Endothelial cell of umbilical vein (primary cell): ENCODE measurements at regions not wholly inside any gene's neighbourhood (a gene's known extent, or its start where the extent isn't known, plus 50 kb on each side); places are given as distances from the start of the nearest gene placed in this dataset.

Source experiments
- BruUV-seq: library from RNA; stranded (reverse); fragments of 400-500 nt; replicated peaks from 2 replicates; lab custom pipeline; 2021; lab: Mats Ljungman, UMichigan
- CTCF ChIA-PET: fragments of 300-600, 350-600 bp; sonication (Branson Sonifier 250); formaldehyde crosslinking; loops from one replicate; lab custom pipeline; 2021; ENCODE audit warnings: antibody characterized with exemption, inconsistent platforms; lab: Charles Lee
- POLR2A ChIA-PET: fragments of 300-600, 350-600 bp; sonication (Branson Sonifier 250); formaldehyde crosslinking; loops from one replicate; lab custom pipeline; 2021; ENCODE audit warnings: antibody characterized with exemption, inconsistent platforms; lab: Charles Lee
- DNase-seq: peaks from one replicate; pipeline ENCODE4 v3.0.0-alpha.2; 2011; ENCODE audit warnings: low read depth, low spot score
- FAIRE-seq: peaks from 2 replicates; lab custom pipeline; 2011; peaks lifted over from hg19 to GRCh38; lab: Jason Lieb, UNC
- H2AFZ ChIP-seq: 2 replicates; pipeline ENCODE4 v1.6.0; 2012; ENCODE audit warnings: low read depth, low read length, control low read depth, inconsistent platforms
- H3K27ac ChIP-seq: 2 replicates; pipeline ENCODE4 v1.5.1; 2011; ENCODE audit warnings: low read depth, mild to moderate bottlenecking, control low read depth, low read length, moderate library complexity; ENCODE audit not compliant: insufficient read depth
- H3K27me3 ChIP-seq, 2 experiments: 2 replicates each; pipeline versions ENCODE4 v1.6.0 to v1.6.1; 2011; ENCODE audit warnings: low read length in 2 of 2, mixed read lengths in 1 of 2; ENCODE audit not compliant: control insufficient read depth in 2 of 2, insufficient read depth in 2 of 2
- H3K36me3 ChIP-seq, 2 experiments: 2 replicates in 1 of 2; 3 replicates in 1 of 2; pipeline ENCODE4 v1.5.1; 2011; ENCODE audit warnings: low read length in 2 of 2, mild to moderate bottlenecking in 1 of 2, moderate library complexity in 1 of 2; ENCODE audit not compliant: control insufficient read depth in 2 of 2, insufficient read depth in 2 of 2; ENCODE audit errors: extremely low read depth in 1 of 2
- H3K4me1 ChIP-seq: 3 replicates; pipeline ENCODE4 v1.5.1; 2011; ENCODE audit warnings: mild to moderate bottlenecking, low read length; ENCODE audit not compliant: control insufficient read depth, insufficient read depth; ENCODE audit errors: extremely low read depth
- H3K4me2 ChIP-seq: 2 replicates; pipeline ENCODE4 v1.6.1; 2011; ENCODE audit warnings: low read length, control low read depth, mixed read lengths; ENCODE audit not compliant: insufficient read depth
- H3K4me3 ChIP-seq, 3 experiments: fragments of 200-600 bp in 1 of 3; sonication (generic), shearing (Covaris generic) in 1 of 3; replicated peaks in 1 of 3; 2 replicates each; pipeline ENCODE4 v1.5.1; 2011 to 2016; ENCODE audit warnings: control low read depth in 3 of 3, low read length in 3 of 3, mild to moderate bottlenecking in 2 of 3, inconsistent platforms in 1 of 3, low read depth in 1 of 3, moderate library complexity in 1 of 3; ENCODE audit not compliant: insufficient read depth in 1 of 3
- H3K79me2 ChIP-seq: 2 replicates; pipeline ENCODE4 v1.6.0; 2012; ENCODE audit warnings: low read length, inconsistent platforms; ENCODE audit not compliant: control insufficient read depth, insufficient read depth
- H3K9ac ChIP-seq: replicated peaks from 2 replicates; pipeline ENCODE3; 2011; ENCODE audit warnings: low read length, control low read depth; ENCODE audit not compliant: insufficient read depth; ENCODE audit errors: extremely low read depth
- H3K9me1 ChIP-seq: replicated peaks from 3 replicates; pipeline ENCODE4 v1.6.0; 2011; ENCODE audit warnings: mild to moderate bottlenecking, low read length; ENCODE audit not compliant: control insufficient read depth, insufficient read depth; ENCODE audit errors: extremely low read depth
- H3K9me3 ChIP-seq: replicated peaks from 2 replicates; pipeline ENCODE4 v1.5.1; 2012; ENCODE audit warnings: low read length, inconsistent platforms; ENCODE audit not compliant: control insufficient read depth, insufficient read depth
- H4K20me1 ChIP-seq: replicated peaks from 2 replicates; pipeline ENCODE3; 2011; ENCODE audit warnings: mild to moderate bottlenecking, low read length; ENCODE audit not compliant: control insufficient read depth, insufficient read depth; ENCODE audit errors: extremely low read depth
- EZH2 ChIP-seq: IDR thresholded peaks from 2 replicates; pipeline ENCODE4 v1.6.1; 2012; ENCODE audit warnings: borderline replicate concordance, low read depth, mild to moderate bottlenecking, moderate library complexity, low read length, inconsistent platforms; ENCODE audit not compliant: severe bottlenecking
- FOS ChIP-seq: IDR thresholded peaks from 2 replicates; pipeline ENCODE4 v1.6.1; 2011; ENCODE audit warnings: mild to moderate bottlenecking, low read length, moderate library complexity, borderline replicate concordance; ENCODE audit not compliant: insufficient read depth
- GATA2 ChIP-seq: IDR thresholded peaks from 2 replicates; pipeline ENCODE4 v1.7.0; 2011; ENCODE audit warnings: low read depth, mild to moderate bottlenecking, moderate library complexity, mixed read lengths, low read length; ENCODE audit not compliant: insufficient read length, insufficient read depth
- JUN ChIP-seq: IDR thresholded peaks from 2 replicates; pipeline ENCODE4 v1.6.1; 2011; ENCODE audit warnings: borderline replicate concordance, low read depth; ENCODE audit not compliant: insufficient read length, insufficient read depth
- POLR2A ChIP-seq: IDR thresholded peaks from 2 replicates; pipeline ENCODE4 v1.6.1; 2012; ENCODE audit warnings: low read depth, mild to moderate bottlenecking, control low read depth, low read length
- POLR2AphosphoS5 ChIP-seq: IDR thresholded peaks from 2 replicates; pipeline ENCODE4 v1.6.1; 2012; ENCODE audit warnings: low read depth, mild to moderate bottlenecking, control low read depth, low read length, moderate library complexity; ENCODE audit not compliant: insufficient read depth
- dilution Hi-C: fragments of 300-500 bp; cut with MboI; formaldehyde crosslinking; loops from one replicate; pipeline ENCODE4 v1.15.0; 2019; ENCODE audit warnings: low sequenced_read_pairs; ENCODE audit not compliant: extremely low pct_ligation_motif_present
- intact Hi-C: fragments of 100-400 bp; cut with micrococcal nuclease; formaldehyde crosslinking; loops from one replicate; pipeline ENCODE4 v1.10.0; 2022
- TF ChIP-seq, protein P1 (sequence below): IDR thresholded peaks from 2 replicates; pipeline ENCODE4 v1.6.1; 2011; ENCODE audit not compliant: insufficient read depth, insufficient read length
- TF ChIP-seq, protein P2 (sequence below), 2 donors: IDR thresholded peaks; 1 replicate in 1 of 2; 2 replicates in 1 of 2; pipeline ENCODE4 v1.5.1; 2011; ENCODE audit warnings: low read length in 2 of 2, mild to moderate bottlenecking in 2 of 2, moderate library complexity in 2 of 2, control low read depth in 1 of 2, inconsistent platforms in 1 of 2, low read depth in 1 of 2; ENCODE audit not compliant: insufficient read depth in 1 of 2; ENCODE audit errors: extremely low read depth in 1 of 2

GRCh38 chr1:30632481-30632880, 90.9 kb downstream of the MATN1 start:
- Histone ChIP-seq H3K4me2 (no peak overlapping the region), H3K36me3 (no peaks in the 10 kb centered on the region), H2AFZ (no peak overlapping the region), H3K4me1 (no peaks in the 10 kb centered on the region), H3K79me2 (no peaks in the 10 kb centered on the region), H3K9me3 (no peaks in the 10 kb centered on the region), H3K4me3 (no peak overlapping the region), H3K9me1 (no peaks in the 10 kb centered on the region), H3K9ac (no peak overlapping the region), H3K27ac (no peak overlapping the region), H3K27me3 (no peaks in the 10 kb centered on the region), H4K20me1 (no peaks in the 10 kb centered on the region)
- FAIRE-seq (no peak), DNase-seq (no peak)
- no TSS peak for BruUV-seq
- ChIA-PET CTCF (no interaction called here), POLR2A (no interaction called here)
- dilution Hi-C loops = no loop called here
- TF ChIP-seq EZH2 (no peak), JUN (no peak), POLR2A (no peak)
- intact Hi-C loops = no loop called here

GRCh38 chr1:30631700-30632099, 91.7 kb downstream of the MATN1 start:
- Histone ChIP-seq H3K9ac (no peak overlapping the region), H3K4me1 (no peaks in the 10 kb centered on the region), H3K9me1 (no peaks in the 10 kb centered on the region), H3K79me2 (no peaks in the 10 kb centered on the region), H3K36me3 (no peaks in the 10 kb centered on the region), H3K27ac (no peak overlapping the region), H3K4me2 (no peak overlapping the region), H3K27me3 (no peaks in the 10 kb centered on the region), H3K4me3 (no peak overlapping the region), H3K9me3 (no peaks in the 10 kb centered on the region), H4K20me1 (no peaks in the 10 kb centered on the region), H2AFZ (no peak overlapping the region)
- DNase-seq (no peak), FAIRE-seq (no peak)
- dilution Hi-C loops (no loop called here), intact Hi-C loops (no loop called here)
- ChIA-PET POLR2A (no interaction called here), CTCF (no interaction called here)
- TF ChIP-seq POLR2AphosphoS5 = no peak
- no peak for TF ChIP-seq GATA2
- TF ChIP-seq JUN = no peak
- TF ChIP-seq, protein P1, sequence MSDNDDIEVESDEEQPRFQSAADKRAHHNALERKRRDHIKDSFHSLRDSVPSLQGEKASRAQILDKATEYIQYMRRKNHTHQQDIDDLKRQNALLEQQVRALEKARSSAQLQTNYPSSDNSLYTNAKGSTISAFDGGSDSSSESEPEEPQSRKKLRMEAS = no peak
- no peak for TF ChIP-seq FOS
- TF ChIP-seq, protein P2, sequence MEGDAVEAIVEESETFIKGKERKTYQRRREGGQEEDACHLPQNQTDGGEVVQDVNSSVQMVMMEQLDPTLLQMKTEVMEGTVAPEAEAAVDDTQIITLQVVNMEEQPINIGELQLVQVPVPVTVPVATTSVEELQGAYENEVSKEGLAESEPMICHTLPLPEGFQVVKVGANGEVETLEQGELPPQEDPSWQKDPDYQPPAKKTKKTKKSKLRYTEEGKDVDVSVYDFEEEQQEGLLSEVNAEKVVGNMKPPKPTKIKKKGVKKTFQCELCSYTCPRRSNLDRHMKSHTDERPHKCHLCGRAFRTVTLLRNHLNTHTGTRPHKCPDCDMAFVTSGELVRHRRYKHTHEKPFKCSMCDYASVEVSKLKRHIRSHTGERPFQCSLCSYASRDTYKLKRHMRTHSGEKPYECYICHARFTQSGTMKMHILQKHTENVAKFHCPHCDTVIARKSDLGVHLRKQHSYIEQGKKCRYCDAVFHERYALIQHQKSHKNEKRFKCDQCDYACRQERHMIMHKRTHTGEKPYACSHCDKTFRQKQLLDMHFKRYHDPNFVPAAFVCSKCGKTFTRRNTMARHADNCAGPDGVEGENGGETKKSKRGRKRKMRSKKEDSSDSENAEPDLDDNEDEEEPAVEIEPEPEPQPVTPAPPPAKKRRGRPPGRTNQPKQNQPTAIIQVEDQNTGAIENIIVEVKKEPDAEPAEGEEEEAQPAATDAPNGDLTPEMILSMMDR (IDR thresholded peaks at IDR 0.05; ENCODE audit: extremely low read depth in 1 of 2, insufficient read depth in 1 of 2, low read depth in 1 of 2, low read length in 2 of 2) = no peak
- no peak for TF ChIP-seq POLR2A
- TF ChIP-seq EZH2 = no peak
- BruUV-seq = no TSS peak
